GM18508 (cell line): ENCODE measurements at regions not wholly inside any gene's neighbourhood (a gene's known extent, or its start where the extent isn't known, plus 50 kb on each side); places are given as distances from the start of the nearest gene placed in this dataset.

Source experiments
- ATAC-seq: cut with Tn5 transposase; IDR thresholded peaks from one replicate; pipeline ENCODE4 v1.9.1; 2021; ENCODE audit warnings: moderate number of reproducible peaks; ENCODE audit not compliant: insufficient read depth, unreplicated experiment

DNA sequence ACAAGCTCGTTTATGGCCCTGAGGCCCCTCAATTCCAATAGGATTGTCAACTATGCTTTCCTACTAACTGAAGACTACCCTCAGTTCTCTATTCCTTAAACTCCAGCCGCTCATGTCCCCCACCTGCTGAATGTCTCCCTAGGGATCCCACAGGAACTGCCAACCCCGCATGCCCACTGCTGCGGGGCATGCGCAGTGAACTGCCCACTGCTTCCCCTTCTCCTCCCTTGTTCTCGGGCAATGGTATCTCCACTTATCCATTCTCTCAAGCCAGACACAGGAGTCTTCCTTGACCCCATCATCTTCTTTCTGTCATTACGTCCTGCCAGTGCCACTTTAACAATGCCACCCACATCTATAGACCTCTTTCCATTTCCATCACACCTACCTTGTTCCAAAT is 90.0 kb downstream of the FGF18 start:
- ATAC-seq, result no peak

DNA sequence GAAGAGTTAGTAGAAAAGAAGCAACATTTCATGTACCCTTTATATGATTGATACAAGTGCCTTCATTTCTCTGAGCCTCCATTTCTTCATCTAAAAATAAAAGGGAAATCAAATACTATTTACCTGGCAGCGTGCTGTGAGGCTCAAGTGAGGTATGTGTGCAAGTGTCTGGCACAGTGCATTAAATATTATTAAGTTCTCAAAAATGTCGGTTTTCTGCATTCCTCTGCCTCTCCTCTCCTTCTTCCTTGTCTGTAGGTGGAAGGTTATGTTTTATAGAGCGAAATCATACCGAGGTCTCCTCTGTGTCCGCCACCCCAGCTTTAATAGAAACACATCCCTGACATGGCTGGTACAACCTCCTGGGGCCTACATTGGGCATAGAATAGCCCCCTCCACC is 93.0 kb downstream of the FGF18 start:
- no peak for ATAC-seq

DNA sequence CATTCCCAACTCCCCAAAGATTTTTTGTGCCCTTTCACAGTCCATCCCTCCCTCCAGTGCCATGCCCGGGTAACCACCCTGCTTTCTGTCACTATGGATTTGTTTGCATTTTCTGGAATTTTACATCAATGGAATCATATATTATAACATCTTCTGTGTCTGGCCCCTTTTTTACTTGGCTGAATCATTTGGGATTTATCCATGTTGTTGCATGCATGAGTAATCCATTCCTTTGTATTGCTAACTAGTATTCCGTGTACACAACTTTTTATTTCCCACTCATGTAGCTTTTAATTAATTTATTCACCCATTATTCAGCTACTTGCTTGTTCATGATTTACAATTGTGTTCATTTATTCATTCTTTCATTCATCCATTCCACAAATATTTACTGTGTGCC is 94.1 kb downstream of the FGF18 start:
- no peak for ATAC-seq

DNA sequence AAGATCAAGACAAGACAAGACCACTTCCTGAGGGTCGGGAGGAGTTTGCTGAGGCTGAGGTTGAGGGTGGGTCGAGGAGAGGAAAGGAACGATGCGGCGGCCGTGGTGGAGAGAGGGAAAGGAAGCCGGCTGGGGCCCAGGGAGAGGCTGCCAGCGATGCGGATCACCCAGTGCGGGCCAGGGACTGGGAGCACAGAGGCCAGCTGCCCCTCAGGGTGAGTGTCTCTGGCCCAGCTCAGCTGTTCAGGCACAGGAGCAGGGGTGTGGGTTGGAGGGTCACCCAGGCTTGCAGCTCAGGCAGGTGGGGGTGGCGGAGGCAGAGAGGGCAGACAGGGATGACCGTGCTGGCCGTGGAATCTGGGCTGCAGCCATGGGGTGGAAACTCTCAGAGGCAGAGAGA is 99.5 kb downstream of the FGF18 start:
- no peak for ATAC-seq

DNA sequence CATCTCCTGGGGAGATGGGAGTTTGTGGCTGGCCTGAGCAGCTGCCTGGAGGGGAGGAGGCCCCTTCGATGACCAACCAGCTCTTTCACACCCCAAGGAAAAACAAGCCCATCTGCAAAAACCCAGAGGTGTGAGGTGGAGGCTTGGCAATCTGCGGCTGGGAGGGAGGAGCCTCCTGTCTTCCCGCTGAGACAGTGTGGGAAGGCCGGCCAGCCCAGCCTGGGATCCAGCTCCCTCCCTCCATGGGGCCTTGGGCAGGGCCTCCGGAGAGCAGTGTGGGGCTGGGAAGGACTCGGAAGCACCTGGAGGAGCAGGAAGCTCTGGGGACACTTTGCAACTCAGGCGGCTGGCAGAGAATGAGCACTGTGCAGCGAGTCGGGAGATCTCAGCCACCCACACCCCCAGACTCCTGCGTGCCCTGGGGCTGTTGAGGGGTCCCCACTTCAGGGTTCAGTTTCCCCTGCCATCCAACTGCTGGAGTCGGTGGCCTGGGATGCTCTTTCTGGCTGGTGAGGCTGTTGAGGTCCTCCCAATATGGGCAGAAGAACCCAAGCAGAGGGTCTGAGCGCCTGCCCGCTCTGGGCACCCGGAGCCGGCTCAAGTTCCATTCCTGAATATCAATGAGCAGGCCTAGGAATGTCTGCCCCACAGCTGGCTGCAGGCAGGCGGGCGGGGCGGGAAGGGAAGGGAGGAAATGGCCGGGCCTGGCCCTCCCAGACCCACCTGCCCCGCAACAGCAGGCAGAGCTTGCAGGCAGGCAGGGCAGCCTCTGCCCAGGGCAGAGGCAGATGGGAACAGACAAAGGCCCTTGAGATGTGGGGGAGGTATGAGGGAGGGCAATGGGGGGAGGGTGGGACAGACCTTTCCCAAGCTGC is 101.1 kb downstream of the FGF18 start:
- ATAC-seq, result no peak

DNA sequence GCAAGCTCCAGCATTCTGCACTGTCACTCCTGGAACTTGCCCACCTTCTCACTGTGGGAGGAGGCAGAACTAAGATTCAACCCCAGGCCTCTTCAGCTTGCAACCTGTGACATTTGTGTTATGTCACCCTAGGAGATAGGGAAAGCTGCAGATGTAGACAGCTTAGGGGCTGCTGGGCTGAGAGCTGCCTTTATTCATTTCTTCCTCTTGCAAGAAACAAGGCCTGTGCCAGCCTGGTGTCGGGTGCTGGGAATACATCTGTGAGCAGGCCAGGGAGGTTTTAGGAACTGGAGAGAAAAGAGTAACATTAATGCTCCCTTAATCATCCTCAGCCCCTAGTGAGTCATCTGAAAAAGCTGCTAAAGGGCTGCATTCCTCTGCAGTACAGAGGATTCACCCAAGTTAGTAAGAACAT is 101.8 kb downstream of the FGF18 start:
- no peak for ATAC-seq

DNA sequence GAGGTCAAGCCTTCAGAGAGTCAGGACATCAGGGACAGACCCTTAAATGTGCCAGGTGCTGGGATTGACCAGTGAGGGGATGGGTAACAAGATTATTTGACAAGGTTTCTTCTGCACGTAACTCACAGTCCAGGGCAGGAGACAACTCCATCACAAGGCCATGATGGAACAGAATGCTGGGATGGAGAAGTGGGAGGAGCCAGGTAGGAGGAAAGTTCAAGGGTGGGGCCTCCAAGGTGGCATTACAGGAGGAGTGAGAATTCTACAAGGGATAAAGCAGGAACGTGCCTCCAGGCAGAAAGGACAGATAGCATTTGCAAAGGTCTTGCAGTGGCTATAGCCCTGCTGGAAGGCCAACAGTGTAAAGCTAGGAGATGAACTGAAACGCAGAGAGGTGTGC is 102.2 kb downstream of the FGF18 start:
- ATAC-seq, result no peak

DNA sequence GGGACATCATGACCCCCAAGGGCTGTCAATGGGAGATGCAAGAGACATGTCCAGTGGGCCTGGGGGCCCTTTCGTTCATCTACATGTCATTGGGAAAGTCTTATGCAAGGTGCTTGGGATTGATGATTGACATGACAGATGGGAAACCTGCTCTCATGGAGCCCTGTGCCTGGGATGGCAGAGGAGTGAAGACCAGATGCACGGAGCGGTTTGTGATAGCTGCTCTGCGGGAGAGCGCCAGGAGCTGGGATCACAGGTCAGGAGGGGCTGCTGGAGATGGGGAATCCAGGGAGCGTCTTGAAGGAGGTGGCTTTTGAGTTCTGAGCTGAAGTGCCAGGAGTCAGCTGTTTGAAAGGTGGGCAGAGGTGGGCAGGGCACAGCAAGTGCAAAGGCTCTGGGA is 104.3 kb downstream of the FGF18 start:
- ATAC-seq, result no peak

DNA sequence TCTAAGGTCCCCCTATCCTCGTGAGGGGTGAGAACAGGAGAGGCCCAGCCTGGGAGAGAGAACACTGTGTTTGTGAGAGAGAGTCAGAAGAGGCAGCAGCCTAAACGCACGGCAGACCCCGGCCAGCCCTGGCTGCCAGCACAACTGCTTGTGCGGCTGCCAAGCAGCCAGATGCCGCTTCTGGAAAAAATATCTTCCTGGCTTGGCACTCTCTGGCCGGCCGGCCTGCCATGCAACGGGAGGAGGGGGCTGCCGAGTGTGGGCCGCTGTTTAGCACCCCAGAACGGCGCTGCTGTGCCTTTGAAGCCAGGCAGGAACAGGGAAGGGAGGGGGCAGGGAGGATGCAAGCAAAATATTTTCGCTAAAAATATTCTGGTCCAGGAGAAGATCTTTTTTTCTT is 105.0 kb downstream of the FGF18 start:
- ATAC-seq, result no peak

DNA sequence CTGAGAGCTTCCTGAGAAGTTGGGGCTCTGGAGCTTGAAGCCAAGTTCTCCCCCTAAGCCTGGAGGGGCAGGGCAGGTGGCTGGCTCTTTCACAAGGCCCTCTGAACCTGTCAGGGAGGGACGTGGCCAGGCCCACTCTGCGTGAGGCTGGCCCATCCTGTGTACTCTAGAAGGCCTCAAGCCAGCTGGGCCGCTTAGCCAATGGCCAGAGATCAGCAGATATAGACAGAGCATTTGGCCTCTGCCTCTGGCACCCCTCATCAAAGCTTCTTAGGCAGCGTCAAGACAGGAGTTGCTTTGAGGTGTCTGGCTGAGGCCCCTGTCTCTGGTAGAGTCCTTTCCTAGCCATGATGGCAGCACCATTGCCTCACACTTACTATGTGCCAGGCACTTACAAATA is 105.6 kb downstream of the FGF18 start:
- no peak for ATAC-seq

DNA sequence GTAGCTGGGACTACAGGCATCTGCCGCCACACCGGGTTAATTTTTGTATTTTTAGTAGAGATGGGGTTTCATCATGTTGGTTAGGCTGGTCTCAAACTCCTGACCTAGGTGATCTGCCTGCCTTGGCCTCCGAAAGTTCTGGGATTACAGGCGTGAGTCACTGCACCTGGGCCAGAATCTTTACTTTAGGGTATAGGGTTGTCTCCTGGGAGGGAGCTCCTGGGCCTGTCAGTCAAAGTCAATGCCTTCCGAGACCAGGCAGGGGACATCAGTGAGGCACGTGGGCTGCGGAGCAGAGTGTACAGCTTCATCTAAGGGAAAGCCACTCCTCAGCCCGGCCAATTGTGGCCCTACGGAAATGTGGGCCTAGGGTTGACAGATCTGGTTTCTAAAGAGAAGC is 108.6 kb downstream of the FGF18 start:
- no peak for ATAC-seq

DNA sequence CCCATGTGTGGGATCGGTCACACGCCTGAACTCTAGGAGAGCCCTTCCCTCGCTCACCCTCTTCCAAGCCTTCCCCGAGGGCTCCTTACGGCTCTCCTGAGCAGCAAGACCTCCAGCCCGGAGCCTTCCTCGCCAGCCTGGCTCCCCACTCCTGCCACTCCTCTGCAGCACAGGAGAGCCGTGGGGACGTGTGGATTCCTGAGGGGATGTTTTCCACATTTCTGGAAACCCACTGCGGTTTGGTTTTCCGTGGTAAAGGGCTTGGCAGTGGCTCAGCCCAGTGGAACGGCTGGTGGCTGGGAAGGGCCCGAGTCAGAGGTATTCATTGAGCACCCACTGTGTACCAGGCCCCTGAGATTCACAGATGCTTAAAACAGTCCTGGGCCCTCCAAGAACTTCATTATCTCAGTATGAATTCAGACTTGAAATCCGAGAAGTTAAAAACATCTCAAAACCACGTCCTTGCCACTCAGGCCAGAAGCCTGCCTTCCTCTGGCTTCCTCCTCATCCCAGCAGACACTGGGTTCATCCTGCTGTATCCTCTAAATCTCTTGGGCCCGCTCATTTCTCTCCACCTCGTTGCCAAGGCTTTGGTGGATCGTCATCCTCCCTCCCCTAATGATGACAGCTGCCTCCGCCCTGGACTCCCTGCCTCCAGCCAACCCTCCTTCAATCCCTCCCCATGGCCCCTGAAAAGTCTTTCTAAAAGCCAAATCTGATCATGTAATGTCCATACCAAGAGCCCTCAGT is 109.6 kb downstream of the FGF18 start:
- no peak for ATAC-seq

DNA sequence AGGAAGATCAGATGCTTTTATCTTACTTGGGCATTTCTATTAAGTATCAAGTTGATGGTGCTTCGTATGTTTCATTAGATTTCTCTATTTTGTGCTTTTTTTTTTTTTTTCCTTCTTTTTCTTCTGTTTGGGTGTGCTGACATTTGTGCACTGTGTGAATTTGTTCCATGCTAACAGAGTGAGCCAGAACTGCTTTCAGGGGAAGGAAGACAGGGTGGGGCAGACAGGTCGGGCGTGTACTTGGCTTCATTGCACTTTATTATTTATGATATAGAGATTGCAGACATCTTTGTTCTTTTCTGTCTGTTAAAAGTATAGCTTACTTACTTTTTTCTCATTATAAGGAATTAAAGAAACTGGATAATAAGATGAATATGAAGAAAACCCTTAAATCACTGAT is 112.2 kb downstream of the FGF18 start:
- no peak for ATAC-seq

DNA sequence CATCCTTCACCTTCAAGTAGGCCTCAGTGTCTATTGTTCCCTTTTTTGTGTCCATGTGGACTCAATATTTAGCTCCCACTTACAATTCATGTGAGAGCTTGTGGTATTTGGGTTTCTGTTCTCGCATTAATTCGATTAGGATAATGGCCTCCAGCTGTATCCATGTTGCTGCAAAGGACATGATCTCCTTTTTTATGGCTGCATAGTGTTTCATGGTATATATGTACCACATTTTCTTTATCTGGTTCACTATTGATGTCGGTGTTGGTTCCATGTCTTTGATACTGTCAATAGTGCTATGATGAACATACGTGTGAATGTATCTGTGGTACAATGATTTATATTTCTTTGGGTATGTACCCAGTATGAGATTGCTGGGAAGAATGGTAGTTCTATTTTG is 113.7 kb downstream of the FGF18 start:
- ATAC-seq, result no peak

DNA sequence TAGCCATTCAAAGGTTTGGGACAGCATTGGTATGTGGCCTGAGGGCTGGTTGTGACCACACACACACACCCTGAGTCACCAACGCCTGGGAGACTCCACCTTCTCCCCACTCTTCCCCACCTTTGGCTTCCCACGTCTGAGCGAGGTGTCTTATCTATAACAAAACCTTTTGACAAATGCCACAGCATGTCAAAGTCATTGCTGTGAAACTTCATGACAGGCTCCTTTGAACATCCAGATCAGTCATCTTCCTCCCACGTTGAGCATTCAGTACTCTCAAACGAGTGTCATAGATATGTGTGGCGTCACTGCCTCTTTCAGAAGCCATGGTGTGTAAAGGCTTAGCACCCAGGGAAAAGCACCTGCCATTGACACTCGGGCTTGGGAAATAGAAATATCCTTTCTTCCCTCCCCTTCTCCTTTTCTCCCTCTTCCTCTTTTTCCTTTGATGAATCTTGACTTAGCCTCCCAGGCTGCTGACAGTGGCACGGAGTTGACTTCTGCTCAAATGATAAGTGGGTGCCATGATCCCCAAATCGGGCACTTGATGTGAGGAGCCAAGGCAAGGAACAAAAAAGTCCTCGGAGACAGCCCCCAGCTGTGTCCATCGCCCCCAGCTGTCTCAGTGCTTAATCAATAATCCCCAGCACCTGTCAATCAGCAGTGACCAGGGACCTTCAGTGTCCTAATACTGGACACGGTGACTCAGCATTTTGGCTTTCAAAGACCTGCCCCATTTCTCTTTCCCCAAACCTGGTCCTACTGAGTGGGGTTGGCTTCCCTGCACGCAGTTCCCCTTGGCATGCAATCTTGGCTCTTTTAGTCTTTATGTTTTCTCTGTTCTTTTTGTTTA is 114.8 kb downstream of the FGF18 start:
- ATAC-seq, result no peak

DNA sequence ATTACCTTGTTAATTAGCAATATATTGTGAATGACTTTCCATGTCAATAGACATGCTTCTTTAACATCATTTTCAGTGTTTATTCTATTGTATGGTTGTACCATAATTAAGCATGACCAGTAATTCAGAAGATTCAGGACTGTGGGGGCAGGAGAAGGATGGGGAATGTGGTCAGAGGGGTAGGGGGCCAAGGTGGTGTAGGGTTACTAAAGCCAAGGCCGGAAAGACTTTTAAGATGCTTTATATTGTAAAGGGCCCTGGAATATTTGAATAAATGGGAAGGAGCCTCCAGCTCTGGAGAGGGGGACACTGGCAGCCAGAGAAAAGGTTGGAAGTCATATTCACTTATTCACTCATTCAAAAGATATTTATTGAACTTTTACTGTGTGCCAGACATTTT is 115.7 kb downstream of the FGF18 start:
- ATAC-seq, result no peak

DNA sequence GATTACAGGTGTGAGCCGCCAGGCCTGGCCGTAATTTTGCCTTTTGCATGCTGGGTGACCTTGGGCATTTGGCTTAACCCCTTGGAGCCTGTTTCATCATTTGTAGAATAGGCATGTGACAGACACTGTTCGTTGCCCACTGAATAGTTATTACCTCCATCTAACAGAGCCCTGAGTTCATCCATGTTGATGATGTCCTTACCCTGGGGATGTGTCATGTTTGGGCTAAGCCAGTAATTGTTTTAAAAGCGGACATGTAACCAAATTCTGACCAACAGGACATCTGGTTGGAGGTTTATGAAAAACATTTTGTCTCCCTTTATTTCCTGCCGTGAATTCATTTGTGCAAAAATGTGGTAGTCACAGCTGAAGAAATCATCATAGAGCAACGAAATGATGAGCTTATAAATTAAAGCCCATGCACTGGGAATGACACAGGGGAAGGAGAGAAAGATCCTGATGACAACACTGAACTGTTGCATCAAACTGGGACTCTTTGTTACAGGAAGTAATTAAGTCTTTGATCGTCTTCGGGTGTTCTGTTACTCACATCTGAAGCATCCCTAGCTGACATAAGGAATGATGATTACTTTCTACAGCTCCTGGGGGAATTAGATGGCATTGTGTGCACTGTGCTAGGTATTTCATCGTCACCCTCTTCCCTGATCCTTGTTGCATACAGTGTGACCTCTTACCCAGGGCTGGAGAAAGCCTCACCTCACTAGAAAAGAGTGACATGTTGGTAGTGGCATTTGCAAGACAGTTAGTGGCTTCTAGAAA is 117.8 kb downstream of the FGF18 start:
- no peak for ATAC-seq

DNA sequence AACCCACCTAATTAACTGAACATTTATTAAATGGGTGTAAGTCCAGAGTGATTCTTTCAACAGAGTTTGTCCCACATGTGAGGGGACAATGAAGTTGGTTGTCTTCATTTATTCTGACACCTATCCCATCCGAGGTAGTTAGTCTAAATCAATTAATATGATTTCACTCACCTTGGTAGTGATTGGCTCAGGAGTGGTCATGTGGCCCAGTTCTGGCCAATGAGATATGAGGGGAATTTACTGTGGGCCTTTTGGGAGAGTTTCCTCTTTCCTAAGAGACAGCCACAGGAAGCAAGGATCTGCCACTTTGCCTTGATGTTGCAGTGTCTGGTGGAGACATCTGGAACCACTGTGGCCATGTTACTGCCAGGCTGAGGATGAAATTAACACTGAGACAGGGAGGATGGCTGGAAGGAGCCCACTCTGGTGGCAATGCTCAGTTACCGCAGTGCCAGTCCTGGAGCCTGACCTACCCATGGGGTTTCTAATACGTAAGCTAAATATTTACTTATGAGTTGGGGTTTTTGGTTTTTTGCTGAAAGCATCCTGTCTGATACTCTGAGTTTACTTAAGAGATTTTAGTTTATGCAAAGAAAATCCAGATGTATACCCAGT is 118.6 kb downstream of the FGF18 start:
- no peak for ATAC-seq

DNA sequence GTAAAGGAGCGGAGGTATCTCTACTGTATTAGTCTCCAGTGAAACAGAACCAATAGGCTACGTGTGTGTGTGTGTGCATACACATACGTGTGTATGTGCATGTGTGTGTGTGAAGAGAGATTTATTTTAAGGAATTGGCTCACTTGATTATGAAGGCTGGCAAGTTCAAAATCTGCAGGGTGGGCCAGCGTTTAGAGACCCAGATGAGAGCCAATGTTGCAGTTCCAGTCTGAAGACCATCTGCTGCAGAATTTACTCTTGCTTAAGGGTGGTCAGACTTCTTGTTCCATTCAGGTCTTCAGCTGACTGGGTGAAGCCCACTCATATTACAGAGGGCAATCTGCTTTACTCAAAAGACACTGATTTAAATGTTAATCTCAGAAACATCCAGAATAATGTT is 119.2 kb downstream of the FGF18 start:
- no peak for ATAC-seq

DNA sequence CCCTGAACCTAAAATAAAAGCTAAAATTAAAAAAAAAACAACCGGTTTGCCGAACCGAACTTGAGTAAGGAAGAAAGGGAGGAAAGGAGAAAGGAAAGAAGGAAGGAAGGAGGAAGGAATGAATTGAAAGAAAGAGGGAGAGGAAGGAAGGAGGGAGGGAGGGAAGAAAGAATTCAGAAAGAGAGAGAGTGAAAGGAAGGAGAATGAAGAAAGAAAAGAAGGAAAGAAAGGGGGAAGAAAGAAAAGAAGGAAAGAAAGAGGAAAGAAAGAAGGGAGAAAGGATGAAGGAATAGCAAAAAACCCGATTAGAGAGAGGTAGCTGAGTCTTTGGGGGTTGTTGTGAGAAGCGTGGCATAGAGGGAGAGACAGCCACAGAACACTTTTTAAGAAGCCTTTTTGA is 121.4 kb downstream of the FGF18 start:
- no peak for ATAC-seq
